A549 (cell line): ENCODE measurements at regions not wholly inside any gene's neighbourhood (a gene's known extent, or its start where the extent isn't known, plus 50 kb on each side); places are given as distances from the start of the nearest gene placed in this dataset.

Experiments
- CEBPB ChIP-seq, 2 experiments: fragments of >200 bp in 1 of 2; sonication (Bioruptor Twin) in 1 of 2; formaldehyde crosslinking in 1 of 2; IDR thresholded peaks; 2 replicates each; pipeline ENCODE4 v1.6.1; 2012 to 2016
- EHMT2 ChIP-seq: fragments of 200-600 bp; sonication (generic); IDR thresholded peaks from 2 replicates; pipeline ENCODE4 v1.6.1; 2016; ENCODE audit warnings: antibody characterized with exemption, low read depth, mild to moderate bottlenecking, moderate library complexity
- EP300 ChIP-seq, 2 experiments: fragments of >200 bp; sonication (Bioruptor Twin); formaldehyde crosslinking; IDR thresholded peaks; 2 replicates in 1 of 2; 3 replicates in 1 of 2; pipeline ENCODE4 v1.6.1; 2016 to 2017
- FOSL2 ChIP-seq, 2 experiments: fragments of 450-650 bp in 1 of 2; fragments of >200 bp in 1 of 2; sonication (Bioruptor Twin) in 1 of 2; formaldehyde crosslinking; IDR thresholded peaks; 2 replicates each; pipeline versions ENCODE4 v1.5.0 to v1.6.1; 2016 to 2020; ENCODE audit warnings: mild to moderate bottlenecking in 1 of 2, moderate library complexity in 1 of 2
- JUN ChIP-seq, 2 experiments: fragments of >200 bp; sonication (Bioruptor Twin); formaldehyde crosslinking; IDR thresholded peaks; 2 replicates in 1 of 2; 3 replicates in 1 of 2; pipeline ENCODE4 v1.6.1; 2016 to 2017
- JUNB ChIP-seq: fragments of >200 bp; sonication (Bioruptor Twin); formaldehyde crosslinking; IDR thresholded peaks from 2 replicates; pipeline ENCODE4 v1.6.1; 2016
- KDM1A ChIP-seq: fragments of 200-600 bp; sonication (generic); IDR thresholded peaks from 2 replicates; pipeline ENCODE4 v1.6.1; 2016; ENCODE audit warnings: low read depth, mild to moderate bottlenecking
- POLR2AphosphoS2 ChIP-seq: conservative IDR thresholded peaks from 2 replicates; pipeline ENCODE4 v1.6.1; 2012; ENCODE audit warnings: low read length, improper control_type of control experiment, inconsistent platforms
- RAD21 ChIP-seq, 2 experiments: fragments of >200 bp in 1 of 2; sonication (Bioruptor Twin) in 1 of 2; formaldehyde crosslinking in 1 of 2; IDR thresholded peaks in 1 of 2; conservative IDR thresholded peaks in 1 of 2; 2 replicates in 1 of 2; 3 replicates in 1 of 2; pipeline ENCODE4 v1.6.1; 2012 to 2018; ENCODE audit warnings: inconsistent platforms in 1 of 2
- SMC3 ChIP-seq: fragments of >200 bp; sonication (Bioruptor Twin); formaldehyde crosslinking; IDR thresholded peaks from 3 replicates; pipeline ENCODE4 v1.6.1; 2018; ENCODE audit warnings: inconsistent platforms
- TF ChIP-seq, protein P1 (sequence below): fragments of >200 bp; sonication (Bioruptor Twin); formaldehyde crosslinking; IDR thresholded peaks from 3 replicates; pipeline ENCODE4 v1.5.1; 2016
- TF ChIP-seq, protein P2 (sequence below): IDR thresholded peaks from 2 replicates; pipeline ENCODE4 v1.6.1; 2012
- TF ChIP-seq, protein P3 (sequence below): fragments of 450-650 bp; IDR thresholded peaks from 2 replicates; pipeline ENCODE4 v1.6.1; 2014; ENCODE audit warnings: antibody characterized with exemption

DNA sequence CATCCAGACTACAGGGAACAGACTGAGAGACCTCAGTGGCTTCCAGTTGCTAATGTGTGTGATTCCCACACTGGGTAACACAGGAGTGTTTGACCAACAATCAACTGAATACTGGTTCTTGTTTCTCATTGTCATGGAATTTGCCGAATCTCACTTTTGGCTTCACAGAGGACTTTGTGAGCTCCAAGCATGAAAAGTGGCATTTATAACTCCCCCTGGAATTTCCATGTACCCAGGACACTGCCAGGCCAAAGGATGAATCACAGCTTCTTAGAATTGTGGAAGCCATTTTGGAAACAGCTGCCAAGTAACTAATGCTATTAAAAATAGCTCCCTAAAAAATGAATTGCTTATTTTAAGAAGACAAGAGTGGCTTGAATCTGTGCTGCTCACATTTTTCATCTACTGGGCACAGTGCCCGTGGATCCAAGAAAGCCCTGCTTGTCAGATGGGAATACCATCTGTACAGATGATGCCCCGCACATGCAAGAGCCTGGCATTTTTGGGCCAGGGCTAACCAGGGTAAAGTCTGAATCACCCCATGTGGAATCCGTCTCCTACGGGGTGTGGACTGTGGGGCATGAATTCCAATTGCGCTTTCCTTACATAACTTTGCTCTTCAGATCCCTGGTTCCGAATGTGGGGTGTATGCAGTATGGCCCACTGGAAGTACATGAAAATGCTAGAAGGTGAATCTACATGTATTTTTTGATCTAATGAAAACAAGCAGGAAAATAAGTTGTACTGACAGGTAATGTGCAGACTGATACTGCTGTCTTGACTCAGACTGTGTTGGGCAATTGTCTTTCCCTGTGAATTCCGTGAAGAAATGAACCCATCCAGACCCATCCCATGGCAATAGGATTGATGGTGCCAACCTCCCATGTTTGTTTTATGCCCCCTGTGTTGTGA, 487.3 kb downstream of the SIPA1L2 start:
- TF ChIP-seq, protein P1, sequence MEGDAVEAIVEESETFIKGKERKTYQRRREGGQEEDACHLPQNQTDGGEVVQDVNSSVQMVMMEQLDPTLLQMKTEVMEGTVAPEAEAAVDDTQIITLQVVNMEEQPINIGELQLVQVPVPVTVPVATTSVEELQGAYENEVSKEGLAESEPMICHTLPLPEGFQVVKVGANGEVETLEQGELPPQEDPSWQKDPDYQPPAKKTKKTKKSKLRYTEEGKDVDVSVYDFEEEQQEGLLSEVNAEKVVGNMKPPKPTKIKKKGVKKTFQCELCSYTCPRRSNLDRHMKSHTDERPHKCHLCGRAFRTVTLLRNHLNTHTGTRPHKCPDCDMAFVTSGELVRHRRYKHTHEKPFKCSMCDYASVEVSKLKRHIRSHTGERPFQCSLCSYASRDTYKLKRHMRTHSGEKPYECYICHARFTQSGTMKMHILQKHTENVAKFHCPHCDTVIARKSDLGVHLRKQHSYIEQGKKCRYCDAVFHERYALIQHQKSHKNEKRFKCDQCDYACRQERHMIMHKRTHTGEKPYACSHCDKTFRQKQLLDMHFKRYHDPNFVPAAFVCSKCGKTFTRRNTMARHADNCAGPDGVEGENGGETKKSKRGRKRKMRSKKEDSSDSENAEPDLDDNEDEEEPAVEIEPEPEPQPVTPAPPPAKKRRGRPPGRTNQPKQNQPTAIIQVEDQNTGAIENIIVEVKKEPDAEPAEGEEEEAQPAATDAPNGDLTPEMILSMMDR, result no peak
- TF ChIP-seq SMC3, result 0 out of 3 replicates have a peak, but pooled peaks have one; percentile 4
- peak; percentile 81 to 91 for TF ChIP-seq CEBPB (IDR thresholded peaks at IDR 0.05)
- peak; percentile 70 for TF ChIP-seq JUNB
- no peak for TF ChIP-seq EHMT2
- TF ChIP-seq RAD21 (conservative IDR thresholded peaks at IDR 0.05 in 1 of 2, IDR thresholded peaks at IDR 0.05 in 1 of 2), result peak; percentile 2 to 23; a peak in 3 of 5 replicates
- no peak for TF ChIP-seq KDM1A
- TF ChIP-seq JUN (IDR thresholded peaks at IDR 0.05), result peak; percentile 49 to 60; a peak in 2 of 5 replicates
- TF ChIP-seq EP300 (IDR thresholded peaks at IDR 0.05), result peak; percentile 34 to 76; a peak in 2 of 5 replicates
- TF ChIP-seq POLR2AphosphoS2, result no peak
- TF ChIP-seq FOSL2 (IDR thresholded peaks at IDR 0.05), result peak; percentile 61
- peak; percentile 76 for TF ChIP-seq FOSL2 (CRISPR knock-in tag; IDR thresholded peaks at IDR 0.05)
- TF ChIP-seq, protein P2, sequence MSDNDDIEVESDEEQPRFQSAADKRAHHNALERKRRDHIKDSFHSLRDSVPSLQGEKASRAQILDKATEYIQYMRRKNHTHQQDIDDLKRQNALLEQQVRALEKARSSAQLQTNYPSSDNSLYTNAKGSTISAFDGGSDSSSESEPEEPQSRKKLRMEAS, result peak; percentile 71
- TF ChIP-seq, protein P3, sequence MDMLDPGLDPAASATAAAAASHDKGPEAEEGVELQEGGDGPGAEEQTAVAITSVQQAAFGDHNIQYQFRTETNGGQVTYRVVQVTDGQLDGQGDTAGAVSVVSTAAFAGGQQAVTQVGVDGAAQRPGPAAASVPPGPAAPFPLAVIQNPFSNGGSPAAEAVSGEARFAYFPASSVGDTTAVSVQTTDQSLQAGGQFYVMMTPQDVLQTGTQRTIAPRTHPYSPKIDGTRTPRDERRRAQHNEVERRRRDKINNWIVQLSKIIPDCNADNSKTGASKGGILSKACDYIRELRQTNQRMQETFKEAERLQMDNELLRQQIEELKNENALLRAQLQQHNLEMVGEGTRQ, result no peak
